AG20443 (cell line): ENCODE measurements at regions not wholly inside any gene's neighbourhood (a gene's known extent, or its start where the extent isn't known, plus 50 kb on each side); places are given as distances from the start of the nearest gene placed in this dataset.

Experiments used
- DNase-seq: peaks from one replicate; pipeline ENCODE4 v3.0.0; 2012; ENCODE audit warnings: low spot score, mixed read lengths

DNA sequence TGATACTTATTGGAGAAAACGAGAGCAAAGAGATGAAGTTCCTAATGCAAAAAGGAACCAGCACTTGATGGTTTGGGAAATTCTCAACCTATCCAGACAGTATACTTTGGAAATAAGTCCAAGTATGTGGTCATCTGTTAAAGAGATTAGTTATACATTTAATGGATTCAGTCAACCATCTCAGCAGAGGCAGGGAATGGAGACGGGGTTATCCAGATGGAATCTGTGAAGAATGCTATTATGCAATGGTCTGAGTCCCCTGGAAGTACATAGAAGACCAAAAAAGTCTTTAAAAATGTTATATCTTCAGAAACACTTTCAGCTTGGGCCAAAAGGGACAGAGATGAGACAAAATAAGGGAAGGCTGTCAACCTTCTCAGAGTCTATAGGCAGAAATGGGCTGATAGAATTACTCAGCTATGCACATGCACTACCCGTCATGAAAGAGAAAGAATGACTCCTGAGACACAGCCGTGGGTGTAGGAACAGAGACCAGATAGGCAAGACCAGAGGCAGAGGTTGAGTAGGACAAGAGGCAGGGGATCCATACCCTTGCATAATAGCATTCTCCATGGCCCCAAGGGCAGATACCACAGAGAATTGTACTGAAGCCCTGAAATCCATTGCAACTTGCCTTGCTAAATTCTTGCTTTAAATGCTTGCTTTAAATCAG lies 738.8 kb upstream of the POT1 start:
- no peak for DNase-seq

DNA sequence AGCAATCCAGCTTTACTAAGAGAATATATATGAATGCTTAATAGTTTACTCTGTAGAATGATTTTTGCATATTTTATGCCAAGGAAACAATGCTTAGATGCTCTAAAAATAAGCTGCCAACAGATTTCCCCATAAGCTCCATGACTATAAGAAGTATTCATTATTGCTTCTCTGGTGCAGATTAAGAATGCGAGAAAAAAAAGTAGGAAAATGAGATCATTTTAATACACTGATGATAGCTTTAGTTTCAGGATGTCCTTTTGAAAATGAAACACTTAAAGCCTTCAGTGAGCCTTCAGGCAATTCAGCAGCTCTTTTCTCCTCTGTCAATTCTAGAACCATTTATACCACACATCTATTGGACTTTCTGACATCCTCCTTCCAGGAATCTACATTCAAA lies 735.0 kb upstream of the POT1 start:
- no peak for DNase-seq

DNA sequence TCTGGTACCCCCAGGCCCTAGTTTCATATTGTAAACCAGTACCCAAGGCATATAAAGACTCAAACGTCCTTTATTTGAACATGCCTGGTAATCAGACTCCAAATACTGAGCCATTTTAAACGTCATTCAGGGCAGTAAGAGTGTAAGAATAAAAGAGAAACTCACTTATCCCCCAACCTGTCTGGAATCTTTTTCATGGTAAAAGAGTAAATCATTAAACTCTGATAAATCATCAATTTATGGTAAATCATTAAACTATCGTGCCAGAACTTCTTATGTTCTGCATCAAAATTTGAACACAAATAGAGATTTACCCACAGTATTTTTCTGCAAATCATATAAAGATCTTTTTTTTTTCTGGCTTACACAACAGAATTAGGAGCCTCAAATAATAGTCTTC lies 734.3 kb upstream of the POT1 start:
- no peak for DNase-seq

GRCh38 chr7:125661677-125662076 lies 732.1 kb upstream of the POT1 start:
- DNase-seq = no peak

- DNase-seq = no peak
These were observed 731.4 kb upstream of the POT1 start for GRCh38 chr7:125661006-125661405.

DNA sequence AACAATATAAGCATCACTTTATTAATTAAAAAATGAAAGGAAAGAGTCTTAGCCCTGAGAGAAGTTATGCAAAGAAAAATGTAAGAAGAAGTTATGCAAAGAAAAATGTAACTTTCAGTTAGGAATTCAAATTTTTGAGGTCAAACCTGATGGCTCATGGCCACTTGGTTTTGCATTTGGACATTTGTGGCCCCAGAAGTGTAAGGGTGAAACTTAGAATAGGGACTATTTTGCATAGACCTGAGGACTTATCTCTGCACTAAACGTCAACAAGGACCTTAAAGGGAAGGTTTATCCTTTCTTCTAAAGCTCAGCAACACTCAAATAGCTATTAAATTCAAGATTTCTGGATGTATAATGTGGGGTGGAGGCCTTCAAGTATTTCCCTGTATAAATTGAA lies 724.5 kb upstream of the POT1 start:
- no peak for DNase-seq

- no peak for DNase-seq
These were observed 722.4 kb upstream of the POT1 start for GRCh38 chr7:125651823-125652528.

GRCh38 chr7:125648543-125648942 lies 718.9 kb upstream of the POT1 start:
- DNase-seq = no peak

GRCh38 chr7:125645770-125646169 lies 716.1 kb upstream of the POT1 start:
- DNase-seq = no peak

GRCh38 chr7:125644109-125644508 lies 714.5 kb upstream of the POT1 start:
- DNase-seq = no peak

DNA sequence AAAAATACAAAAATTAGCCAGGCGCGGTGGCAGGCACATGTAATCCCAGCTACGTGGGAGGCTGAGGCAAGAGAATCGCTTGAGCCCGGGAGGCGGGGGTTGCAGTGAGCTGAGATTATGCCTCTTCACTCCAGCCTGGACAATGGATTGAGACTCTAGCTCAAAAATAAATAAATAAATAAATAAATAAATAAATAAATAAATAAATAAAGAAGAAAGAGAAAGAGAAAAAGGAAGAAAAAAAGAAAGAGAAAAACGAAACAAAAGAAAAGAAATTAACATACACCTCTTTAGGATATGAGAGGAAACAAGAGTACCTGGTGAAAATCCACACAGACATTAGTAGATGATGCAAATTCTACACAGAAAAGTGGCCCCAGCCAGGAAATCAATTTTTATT lies 713.7 kb upstream of the POT1 start:
- DNase-seq = no peak

- DNase-seq = no peak
These were observed 712.3 kb upstream of the POT1 start for GRCh38 chr7:125641884-125642283.

DNA sequence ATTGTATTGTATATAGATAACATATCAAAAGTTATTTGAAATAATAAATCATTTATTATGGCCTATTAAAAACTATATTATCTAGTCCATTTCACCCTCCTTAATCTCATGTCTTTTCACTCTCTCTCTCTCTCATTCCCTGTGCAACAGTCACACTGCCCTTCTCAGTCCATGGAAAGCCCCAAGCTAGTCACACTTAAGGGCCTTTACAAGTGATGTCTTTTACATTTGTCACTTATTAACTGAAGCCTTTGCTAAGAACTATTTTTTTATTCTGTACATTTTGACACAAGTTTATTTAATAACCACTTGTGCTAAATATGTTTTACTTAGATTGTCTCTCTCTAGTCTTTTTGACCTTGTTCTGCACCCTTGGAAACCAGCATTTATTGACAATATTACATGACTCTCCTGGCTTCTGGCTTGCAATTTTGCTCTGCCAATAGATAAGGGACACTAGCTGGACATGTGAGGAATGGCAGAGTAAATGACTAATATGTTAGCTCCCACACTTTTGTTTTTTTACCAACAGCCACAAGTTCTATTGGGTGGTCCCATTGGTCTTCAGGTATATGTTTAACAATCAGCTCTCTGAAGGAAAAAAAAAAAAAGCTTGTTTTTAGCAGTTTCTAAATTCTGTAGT lies 706.8 kb upstream of the POT1 start:
- no peak for DNase-seq

- DNase-seq = no peak
These were observed 688.9 kb upstream of the POT1 start for GRCh38 chr7:125618516-125618915.

DNA sequence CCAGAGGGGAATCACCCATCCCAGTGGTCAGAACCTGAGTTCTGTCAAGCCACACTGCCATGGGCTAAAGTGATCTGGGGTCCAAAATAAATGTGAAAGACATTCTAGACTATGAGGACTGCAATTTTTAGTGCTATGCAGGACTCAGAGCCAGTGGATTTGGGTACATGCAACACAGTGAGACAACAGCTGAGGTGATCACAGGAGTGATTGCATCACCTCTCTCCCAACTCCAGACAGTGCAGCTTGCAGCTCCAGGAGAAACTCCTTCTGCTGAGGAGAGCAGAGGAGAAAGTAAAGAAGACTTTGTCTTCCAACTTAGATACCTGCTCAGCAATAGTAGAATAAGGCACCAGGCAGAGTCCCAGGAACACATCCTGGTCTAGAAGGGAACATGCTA lies 682.0 kb upstream of the POT1 start:
- no peak for DNase-seq

- DNase-seq = no peak
These were observed 677.0 kb upstream of the POT1 start for GRCh38 chr7:125606671-125607070.

DNA sequence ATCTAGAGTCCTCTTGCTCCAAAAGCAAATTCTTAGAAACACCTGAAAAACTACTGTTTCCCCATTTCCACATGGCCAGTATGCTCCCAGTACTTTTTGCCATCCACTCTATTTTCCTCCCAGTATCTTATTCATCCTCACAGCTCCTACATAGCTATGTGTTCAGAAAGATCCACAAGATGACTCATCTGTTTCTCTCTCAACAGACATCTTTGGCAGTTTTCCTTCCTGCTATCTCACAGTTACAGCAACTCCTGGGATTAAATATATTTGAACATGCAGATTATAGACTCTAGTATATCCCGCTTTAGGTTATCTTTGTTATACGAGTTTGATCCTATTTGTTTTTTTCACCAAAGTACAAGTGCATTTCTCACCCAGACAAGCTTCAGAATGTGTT lies 675.6 kb upstream of the POT1 start:
- no peak for DNase-seq

GRCh38 chr7:125602441-125602840 lies 672.8 kb upstream of the POT1 start:
- DNase-seq = no peak

DNA sequence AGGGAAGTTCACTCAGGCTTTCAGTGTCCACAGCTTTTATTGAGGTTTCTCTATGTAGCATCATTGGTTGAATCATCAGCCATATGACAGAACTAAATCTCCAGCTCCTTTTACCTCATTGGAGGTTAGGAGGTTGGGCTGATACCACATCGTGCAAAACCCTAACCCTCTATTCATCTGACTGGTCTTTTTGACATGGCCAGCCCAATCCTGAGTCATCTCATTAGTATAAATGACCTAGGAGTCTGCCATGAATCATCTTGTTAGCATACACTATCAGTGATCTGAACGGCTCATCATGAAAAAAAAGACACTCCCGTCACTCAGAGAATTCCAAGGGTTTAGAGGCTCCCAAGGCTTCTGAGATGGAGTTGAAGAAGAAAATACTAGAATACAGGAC lies 669.8 kb upstream of the POT1 start:
- DNase-seq = no peak

DNA sequence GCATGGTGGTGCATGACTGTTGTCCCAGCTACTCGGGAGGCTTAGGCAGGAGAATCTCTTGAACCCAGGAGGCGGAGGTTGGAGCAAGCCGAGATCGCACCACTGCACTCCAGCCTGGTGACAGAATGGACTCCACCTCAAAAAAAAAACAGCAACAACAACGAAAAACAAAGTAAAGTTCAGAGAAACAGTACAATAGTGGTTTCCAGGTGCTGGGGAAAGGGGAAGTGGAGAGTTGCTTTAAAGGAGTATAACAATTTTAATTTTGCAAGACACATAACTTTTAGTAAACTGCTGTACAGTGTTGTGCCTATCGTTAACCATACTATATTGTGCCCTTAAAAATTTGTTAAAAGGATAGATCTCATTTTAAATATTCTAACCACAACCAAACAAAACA lies 662.7 kb upstream of the POT1 start:
- DNase-seq = no peak

GRCh38 chr7:125573126-125573525 lies 643.5 kb upstream of the POT1 start:
- DNase-seq = no peak

- no peak for DNase-seq
These were observed 642.8 kb upstream of the POT1 start for GRCh38 chr7:125572414-125572813.

- no peak for DNase-seq
These were observed 639.2 kb upstream of the POT1 start for GRCh38 chr7:125568799-125569198.

DNA sequence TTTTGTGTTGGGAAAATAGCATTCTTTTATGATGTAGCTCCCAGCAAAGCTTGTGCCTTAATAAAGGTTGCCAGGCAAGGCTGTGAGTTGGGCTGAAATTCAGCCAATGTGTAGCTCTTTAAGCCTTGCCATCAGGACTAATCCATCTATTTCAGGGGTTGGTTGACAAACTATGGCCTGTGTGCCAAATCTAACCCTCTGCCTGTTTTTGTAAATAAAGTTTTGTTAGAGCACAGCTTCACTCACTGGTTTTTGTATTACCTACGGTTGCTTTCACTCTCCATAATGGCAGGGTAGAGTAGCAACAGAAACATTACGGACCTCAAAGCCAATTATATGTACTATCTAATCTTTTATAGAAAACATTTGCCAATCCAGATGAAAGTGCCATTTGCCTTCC lies 638.1 kb upstream of the POT1 start:
- DNase-seq = no peak
